CD14-positive monocyte (primary cell): ENCODE measurements at regions not wholly inside any gene's neighbourhood (a gene's known extent, or its start where the extent isn't known, plus 50 kb on each side); places are given as distances from the start of the nearest gene placed in this dataset.

ENCODE experiments used
- DNase-seq, 3 donors: peaks; one replicate each; pipeline ENCODE4 v3.0.0-alpha.2; 2011 to 2022
- H2AFZ ChIP-seq: 2 replicates; pipeline ENCODE4 v1.6.0; 2012; ENCODE audit warnings: mild to moderate bottlenecking, low read depth, low read length, inconsistent platforms; ENCODE audit not compliant: insufficient read depth, poor library complexity, severe bottlenecking
- H3K27ac ChIP-seq, 2 donors: 1 replicate in 1 of 2; 2 replicates in 1 of 2; pipeline ENCODE4 v1.5.1; 2012 to 2013; ENCODE audit warnings: low read length in 2 of 2, control low read depth in 1 of 2, inconsistent platforms in 1 of 2, low read depth in 1 of 2, mild to moderate bottlenecking in 1 of 2
- H3K27me3 ChIP-seq, 2 donors: one replicate each; pipeline versions ENCODE4 v1.6.0 to v1.6.1; 2011 to 2013; ENCODE audit warnings: low read length in 2 of 2; ENCODE audit not compliant: control insufficient read depth in 2 of 2, insufficient read depth in 2 of 2
- H3K36me3 ChIP-seq, 2 donors: replicated peaks in 1 of 2; 1 replicate in 1 of 2; 2 replicates in 1 of 2; pipeline versions ENCODE4 v1.5.1 to v1.6.1; 2012 to 2013; ENCODE audit warnings: low read length in 2 of 2, control low read depth in 1 of 2, inconsistent platforms in 1 of 2, mild to moderate bottlenecking in 1 of 2; ENCODE audit not compliant: insufficient read depth in 2 of 2, control insufficient read depth in 1 of 2
- H3K4me1 ChIP-seq, 2 donors: 1 replicate in 1 of 2; 2 replicates in 1 of 2; pipeline versions ENCODE4 v1.5.1 to v1.6.1; 2012 to 2013; ENCODE audit warnings: low read length in 2 of 2, control low read depth in 1 of 2, inconsistent platforms in 1 of 2, mild to moderate bottlenecking in 1 of 2, moderate library complexity in 1 of 2; ENCODE audit not compliant: insufficient read depth in 2 of 2, control insufficient read depth in 1 of 2
- H3K4me2 ChIP-seq: replicated peaks from 2 replicates; pipeline ENCODE3; 2012; ENCODE audit warnings: low read length, moderate library complexity, mild to moderate bottlenecking; ENCODE audit not compliant: poor library complexity, severe bottlenecking; ENCODE audit errors: extremely low read depth
- H3K4me3 ChIP-seq, 3 experiments: fragments of 200-600 bp in 1 of 3; sonication (generic) in 1 of 3; replicated peaks in 1 of 3; 1 replicate in 2 of 3; 2 replicates in 1 of 3; pipeline ENCODE4 v1.5.1; 2011 to 2013; ENCODE audit warnings: low read length in 3 of 3, mild to moderate bottlenecking in 3 of 3, control low read depth in 2 of 3, low read depth in 2 of 3, inconsistent platforms in 1 of 3, moderate library complexity in 1 of 3
- H3K79me2 ChIP-seq: 2 replicates; pipeline ENCODE4 v1.6.0; 2012; ENCODE audit warnings: mild to moderate bottlenecking, control low read depth, inconsistent platforms, low read length, moderate library complexity; ENCODE audit not compliant: insufficient read depth
- H3K9ac ChIP-seq: 2 replicates; pipeline ENCODE4 v1.6.0; 2017; ENCODE audit warnings: low read length, mild to moderate bottlenecking; ENCODE audit not compliant: insufficient read depth, poor library complexity, severe bottlenecking
- H3K9me3 ChIP-seq, 2 donors: replicated peaks in 1 of 2; 1 replicate in 1 of 2; 2 replicates in 1 of 2; pipeline versions ENCODE4 v1.5.1 to v1.6.1; 2012 to 2013; ENCODE audit warnings: low read length in 2 of 2, control low read depth in 1 of 2; ENCODE audit not compliant: control insufficient read depth in 1 of 2, insufficient read depth in 1 of 2
- H4K20me1 ChIP-seq: 2 replicates; pipeline ENCODE4 v1.6.0; 2012; ENCODE audit warnings: mild to moderate bottlenecking, low read length, control low read depth, moderate library complexity; ENCODE audit not compliant: insufficient read depth
- H3K27ac Mint-ChIP-seq, 7 donors: one replicate each; pipeline ENCODE4 v1.8.0; 2020; ENCODE audit warnings: mild to moderate bottlenecking in 7 of 7, mixed read lengths in 7 of 7, moderate library complexity in 6 of 7, inconsistent platforms in 2 of 7
- H3K27me3 Mint-ChIP-seq, 3 donors: one replicate each; pipeline ENCODE4 v1.8.0; 2021 to 2022; ENCODE audit warnings: low read depth in 3 of 3, mild to moderate bottlenecking in 3 of 3, mixed read lengths in 3 of 3, moderate library complexity in 3 of 3, inconsistent platforms in 1 of 3
- H3K36me3 Mint-ChIP-seq, 2 donors: one replicate each; pipeline ENCODE4 v1.8.0; 2020; ENCODE audit warnings: mixed read lengths in 2 of 2, inconsistent platforms in 1 of 2, mild to moderate bottlenecking in 1 of 2
- H3K4me1 Mint-ChIP-seq: one replicate; pipeline ENCODE4 v1.8.0; 2020; ENCODE audit warnings: mild to moderate bottlenecking, mixed read lengths
- H3K4me3 Mint-ChIP-seq, 2 donors: one replicate each; pipeline ENCODE4 v1.8.0; 2020; ENCODE audit warnings: mild to moderate bottlenecking in 2 of 2, mixed read lengths in 2 of 2, moderate library complexity in 1 of 2
- H3K9me3 Mint-ChIP-seq, 7 donors: one replicate each; pipeline ENCODE4 v1.8.0; 2020 to 2022; ENCODE audit warnings: mixed read lengths in 7 of 7, mild to moderate bottlenecking in 6 of 7, moderate library complexity in 6 of 7, inconsistent platforms in 2 of 7
- WGBS: methylation state at CpG from one replicate; pipeline ENCODE4 v1.1.5; 2013; ENCODE audit warnings: missing lambda C conversion rate; ENCODE audit not compliant: insufficient coverage; 5-methylcytosine and 5-hydroxymethylcytosine counted together
- intact Hi-C, 2 donors: fragments of 100-400 bp; cut with micrococcal nuclease; formaldehyde crosslinking; loops; one replicate each; pipeline versions ENCODE4 v1.15.0 to v1.15.1; 2023
- TF ChIP-seq, protein P1 (sequence below): fragments of 200-600 bp; IDR thresholded peaks from one replicate; pipeline ENCODE4 v1.8.0; 2022; ENCODE audit warnings: antibody characterized with exemption, mild to moderate bottlenecking

DNA sequence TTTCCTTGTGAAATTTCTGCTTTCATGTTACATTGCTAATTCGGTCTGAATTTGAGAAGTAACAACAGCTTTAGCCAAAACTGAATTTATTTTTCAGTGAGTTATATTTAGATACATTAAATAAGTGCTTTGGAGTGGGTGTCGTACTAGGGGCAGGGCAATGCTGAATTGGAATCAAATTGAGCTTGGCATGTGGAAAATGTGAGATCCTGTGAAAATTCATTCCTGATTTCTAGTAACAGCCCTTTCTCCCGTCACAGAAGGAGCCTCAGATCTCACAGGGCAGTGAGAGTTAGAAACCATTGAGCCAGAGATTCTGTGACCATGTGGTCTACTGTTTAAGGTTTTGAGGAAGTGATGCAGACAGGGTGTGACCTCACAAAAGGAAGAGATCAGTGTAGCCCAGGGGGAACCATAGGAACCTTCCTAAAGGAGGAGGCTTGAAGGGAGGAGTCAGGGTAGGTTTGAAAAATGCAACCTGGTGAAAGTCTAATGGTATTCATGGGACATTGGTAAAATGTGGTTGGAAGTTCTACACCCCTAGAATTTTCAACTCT is 1136.8 kb downstream of the AACS start:
- no peaks in the 10 kb centered on the region for H3K4me1 Mint-ChIP-seq
- Histone ChIP-seq H4K20me1 (no peaks in the 10 kb centered on the region), H3K36me3 (no peaks in the 10 kb centered on the region), H3K9me3 (no peaks in the 10 kb centered on the region), H3K4me3 (no peak overlapping the region), H3K79me2 (no peaks in the 10 kb centered on the region), H2AFZ (no peak overlapping the region), H3K4me1 (no peaks in the 10 kb centered on the region), H3K27me3 (no peaks in the 10 kb centered on the region), H3K4me2 (no peak overlapping the region), H3K9ac (no peak overlapping the region), H3K27ac (no peak overlapping the region)
- peaks cover 0 to 13% (median 7%) of the 10 kb centered on the region in 7 donors for H3K9me3 Mint-ChIP-seq
- DNase-seq = no peak
- H3K4me3 Mint-ChIP-seq = no peak overlapping the region
- WGBS = 83% methylated on average over 1 of the region's 3 CpGs
- no peak overlapping the region for H3K27ac Mint-ChIP-seq
- H3K36me3 Mint-ChIP-seq = no peaks in the 10 kb centered on the region
- TF ChIP-seq, protein P1, sequence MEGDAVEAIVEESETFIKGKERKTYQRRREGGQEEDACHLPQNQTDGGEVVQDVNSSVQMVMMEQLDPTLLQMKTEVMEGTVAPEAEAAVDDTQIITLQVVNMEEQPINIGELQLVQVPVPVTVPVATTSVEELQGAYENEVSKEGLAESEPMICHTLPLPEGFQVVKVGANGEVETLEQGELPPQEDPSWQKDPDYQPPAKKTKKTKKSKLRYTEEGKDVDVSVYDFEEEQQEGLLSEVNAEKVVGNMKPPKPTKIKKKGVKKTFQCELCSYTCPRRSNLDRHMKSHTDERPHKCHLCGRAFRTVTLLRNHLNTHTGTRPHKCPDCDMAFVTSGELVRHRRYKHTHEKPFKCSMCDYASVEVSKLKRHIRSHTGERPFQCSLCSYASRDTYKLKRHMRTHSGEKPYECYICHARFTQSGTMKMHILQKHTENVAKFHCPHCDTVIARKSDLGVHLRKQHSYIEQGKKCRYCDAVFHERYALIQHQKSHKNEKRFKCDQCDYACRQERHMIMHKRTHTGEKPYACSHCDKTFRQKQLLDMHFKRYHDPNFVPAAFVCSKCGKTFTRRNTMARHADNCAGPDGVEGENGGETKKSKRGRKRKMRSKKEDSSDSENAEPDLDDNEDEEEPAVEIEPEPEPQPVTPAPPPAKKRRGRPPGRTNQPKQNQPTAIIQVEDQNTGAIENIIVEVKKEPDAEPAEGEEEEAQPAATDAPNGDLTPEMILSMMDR = no peak
- peaks cover 0 to 1% (median 0%) of the 10 kb centered on the region in 3 donors for H3K27me3 Mint-ChIP-seq
- intact Hi-C loops = no loop called here

DNA sequence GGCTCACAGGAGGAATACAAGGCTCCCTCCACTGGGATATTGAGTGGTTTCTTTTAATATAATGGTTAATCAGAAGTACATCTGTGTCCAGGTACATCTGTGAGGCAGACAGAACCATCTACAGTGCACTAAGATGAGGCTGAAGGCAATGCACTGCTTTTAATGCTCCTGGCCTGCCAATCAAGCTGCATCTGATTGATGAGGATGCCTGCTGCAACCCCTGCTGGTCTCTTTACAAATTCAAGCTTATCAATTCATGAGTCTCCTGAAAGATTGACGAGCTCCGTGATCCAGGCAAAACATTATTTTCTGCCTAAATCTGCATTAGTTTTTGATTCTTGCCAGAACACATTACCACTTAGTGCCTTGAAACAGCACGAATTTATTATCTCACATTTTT is 1139.1 kb downstream of the AACS start:
- no peak overlapping the region for H3K9ac ChIP-seq
- H3K36me3 ChIP-seq = no peaks in the 10 kb centered on the region
- Mint-ChIP-seq H3K36me3 (no peaks in the 10 kb centered on the region), H3K27me3 (no peaks in the 10 kb centered on the region), H3K4me3 (no peak overlapping the region), H3K4me1 (no peaks in the 10 kb centered on the region), H3K9me3 (peaks cover 0 to 13% (median 7%) of the 10 kb centered on the region in 7 donors), H3K27ac (no peak overlapping the region)
- no peak overlapping the region for H3K4me3 ChIP-seq
- no peak overlapping the region for H3K4me2 ChIP-seq
- H3K27ac ChIP-seq = no peak overlapping the region
- no peaks in the 10 kb centered on the region for H3K79me2 ChIP-seq
- no peaks in the 10 kb centered on the region for H3K27me3 ChIP-seq
- no peaks in the 10 kb centered on the region for H3K4me1 ChIP-seq
- no peak for DNase-seq
- no peak overlapping the region for H2AFZ ChIP-seq
- intact Hi-C loops = no loop called here
- no peaks in the 10 kb centered on the region for H3K9me3 ChIP-seq
- WGBS = 86% methylated on average over 2 of the region's 3 CpGs
- H4K20me1 ChIP-seq = no peaks in the 10 kb centered on the region
- TF ChIP-seq, protein P1 = no peak
